ENCODE measurements at regions not wholly inside any gene's neighbourhood (a gene's known extent, or its start where the extent isn't known, plus 50 kb on each side); places are given as distances from the start of the nearest gene placed in this dataset.

GRCh38 chr1:227420147-227420546 lies 101.9 kb upstream of the CDC42BPA start:
- no peak for TF ChIP-seq CTCF (IDR thresholded peaks at IDR 0.05)

DNA sequence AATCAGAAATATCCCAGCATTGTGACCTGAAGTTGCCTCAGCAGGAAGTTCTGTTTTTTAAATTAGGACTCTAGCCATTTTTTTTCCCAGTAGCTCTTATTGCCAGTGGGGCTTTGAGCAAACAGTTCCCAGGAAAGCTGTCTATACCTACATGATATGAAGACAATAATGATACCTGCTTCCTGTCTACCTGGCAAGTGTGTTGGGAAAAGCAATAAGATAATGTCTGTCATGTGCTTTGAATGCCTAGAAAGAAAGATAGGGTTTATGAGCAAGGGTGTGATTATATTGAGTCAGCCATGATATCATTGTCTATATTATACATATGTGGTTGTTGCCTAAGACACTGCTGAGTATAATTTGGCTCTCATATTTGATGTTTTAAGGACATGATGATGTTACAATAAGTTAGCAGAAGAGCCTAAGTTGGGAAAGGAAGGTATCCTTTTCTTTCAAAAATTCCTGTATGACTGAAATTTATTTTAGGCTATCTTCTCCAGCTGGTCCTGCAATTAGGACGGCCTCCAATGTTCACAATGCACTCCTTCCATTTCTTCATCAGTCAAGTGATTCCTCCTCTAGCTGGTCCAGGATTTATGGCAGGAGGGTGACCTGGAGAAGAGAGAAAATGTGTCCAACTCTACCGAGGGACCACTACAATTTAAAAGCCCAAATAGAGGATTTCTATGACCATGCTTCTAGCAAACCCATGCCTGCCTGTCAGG lies 99.6 kb upstream of the CDC42BPA start:
- no peak for TF ChIP-seq CTCF (IDR thresholded peaks at IDR 0.05)

DNA sequence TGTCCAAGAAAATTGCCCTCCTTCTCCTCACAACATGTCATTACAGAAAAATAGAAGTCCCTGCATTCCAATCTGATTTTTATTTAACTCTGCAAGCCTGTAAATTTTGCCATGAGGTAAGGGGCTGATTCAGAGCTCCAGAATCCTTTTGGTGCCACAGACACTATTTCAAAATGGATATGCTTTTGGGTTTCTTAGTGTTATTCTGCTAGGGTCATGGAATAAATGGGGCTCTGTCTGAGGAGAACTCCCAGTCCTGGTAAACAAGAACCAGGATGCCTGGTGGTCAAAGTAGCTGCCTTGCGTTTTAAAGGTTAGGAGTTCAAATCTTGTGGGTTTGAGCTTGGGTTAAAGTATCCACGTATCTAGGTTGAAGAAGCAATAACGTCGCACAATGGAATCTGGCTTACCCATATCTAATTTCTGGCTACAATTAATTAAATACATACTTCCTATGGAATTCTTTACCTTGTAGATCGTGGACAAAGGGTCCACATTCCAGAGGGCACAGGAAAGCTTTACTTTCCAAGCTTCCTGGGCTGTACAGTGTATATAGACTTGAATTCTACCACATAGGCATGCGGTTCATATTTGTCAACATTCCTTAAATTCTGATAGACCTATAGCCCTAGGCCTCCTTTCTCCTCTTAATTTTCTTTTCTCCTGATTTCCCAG lies 98.0 kb upstream of the CDC42BPA start:
- no peak for TF ChIP-seq CTCF (IDR thresholded peaks at IDR 0.05)

DNA sequence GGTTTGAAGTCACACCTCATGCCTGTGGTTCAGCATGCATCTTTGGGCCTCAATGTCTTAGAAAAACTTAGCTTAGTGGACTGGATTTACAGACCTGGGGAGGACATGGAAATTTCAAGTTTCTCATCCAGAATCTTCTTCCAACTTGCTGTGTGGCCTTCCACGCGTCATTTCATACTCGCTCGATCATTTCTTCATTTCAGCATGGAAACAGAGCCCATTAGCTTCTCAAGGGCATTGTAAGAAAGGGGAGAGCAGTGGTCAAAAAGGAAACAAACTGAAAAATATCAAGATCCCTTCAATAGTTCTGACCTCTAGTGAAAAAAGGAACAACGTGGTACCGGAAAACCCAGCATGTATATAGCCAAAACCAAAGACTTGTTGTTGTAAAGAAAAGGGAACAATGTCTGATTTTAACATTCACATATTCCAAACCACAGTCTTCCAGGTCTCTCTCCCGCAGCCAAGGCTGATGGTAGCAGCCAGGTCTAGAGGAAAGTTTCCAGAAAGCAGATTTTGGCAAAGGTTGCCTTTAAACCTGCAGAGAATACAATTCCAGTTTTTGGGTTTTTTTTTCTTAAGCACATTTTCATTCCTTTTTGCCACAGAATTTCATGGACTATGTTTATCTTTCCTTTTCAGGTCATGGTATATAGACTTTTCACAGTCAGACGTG lies 97.0 kb upstream of the CDC42BPA start:
- TF ChIP-seq CTCF (IDR thresholded peaks at IDR 0.05), result no peak

- TF ChIP-seq CTCF (IDR thresholded peaks at IDR 0.05), result no peak
These were observed 92.8 kb upstream of the CDC42BPA start for GRCh38 chr1:227411066-227411465.

DNA sequence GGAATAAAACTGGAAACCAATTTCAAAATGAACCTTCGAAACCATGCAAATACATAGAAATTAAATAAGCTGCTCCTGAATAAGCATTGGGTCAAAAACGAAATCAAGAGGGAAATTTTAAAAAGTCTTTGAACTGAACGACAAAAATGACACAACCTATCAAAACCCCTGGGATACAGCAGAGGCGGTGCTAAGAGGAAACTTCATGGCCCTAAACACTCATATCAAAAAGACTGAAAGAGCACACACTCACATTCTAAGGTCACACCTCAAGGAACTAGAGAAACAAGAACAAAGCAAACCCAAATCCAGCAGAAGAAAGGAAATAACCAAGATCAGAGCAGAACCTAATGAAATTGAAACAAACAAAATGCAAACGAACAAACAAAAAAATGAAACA lies 85.2 kb upstream of the CDC42BPA start:
- no peak for TF ChIP-seq CTCF (IDR thresholded peaks at IDR 0.05)

DNA sequence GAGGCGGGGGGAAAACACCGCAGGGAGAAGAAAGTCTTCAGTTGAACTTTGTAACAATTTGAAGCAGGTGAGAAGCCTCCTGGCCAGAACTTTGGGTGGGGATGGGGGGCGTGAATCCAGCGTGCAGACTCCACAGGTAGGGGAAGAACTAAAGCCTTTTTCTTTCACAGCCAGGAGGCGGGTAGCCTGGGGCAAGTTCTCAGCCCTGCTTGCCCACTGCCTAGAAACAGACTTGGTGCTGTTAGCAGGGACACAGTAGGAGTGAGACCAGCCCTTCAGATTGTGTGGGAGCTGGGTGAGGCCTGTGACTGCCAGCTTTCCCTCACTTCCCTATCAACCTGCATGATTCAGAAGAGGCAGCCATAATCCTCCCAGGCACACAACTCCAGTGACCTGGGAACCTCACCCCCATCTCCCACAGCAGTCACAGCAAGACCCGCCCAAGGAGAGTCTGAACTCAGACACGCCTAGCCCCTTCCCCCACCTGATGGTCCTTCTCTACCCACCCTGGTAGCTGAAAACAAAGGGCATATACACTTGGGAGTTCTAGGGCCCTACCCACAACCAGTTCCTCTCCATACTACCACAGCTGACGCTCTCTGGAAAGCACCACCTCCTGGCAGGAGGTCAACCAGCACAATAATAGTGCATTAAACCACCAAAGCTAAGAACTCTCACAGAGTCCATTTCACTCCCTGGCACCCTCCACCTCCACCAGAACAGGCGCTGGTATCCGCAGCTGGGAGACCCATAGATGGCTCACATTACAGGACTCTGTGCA lies 83.5 kb upstream of the CDC42BPA start:
- no peak for TF ChIP-seq CTCF (IDR thresholded peaks at IDR 0.05)

All from LNCAP (cell line).